K562 (cell line): ENCODE measurements at regions not wholly inside any gene's neighbourhood (a gene's known extent, or its start where the extent isn't known, plus 50 kb on each side); places are given as distances from the start of the nearest gene placed in this dataset.

Source experiments
- FOXP4 ChIP-seq: sonication (generic); formaldehyde crosslinking; IDR thresholded peaks from 2 replicates; pipeline ENCODE4 v1.8.0; 2022; ENCODE audit warnings: mild to moderate bottlenecking, missing genetic modification reagents, borderline replicate concordance
- KLF13 ChIP-seq: fragments of 450-650 bp; IDR thresholded peaks from 2 replicates; pipeline ENCODE4 v1.6.1; 2016; ENCODE audit warnings: missing genetic modification characterization, low read depth, mild to moderate bottlenecking, missing compliant biosample characterization, moderate library complexity, borderline replicate concordance
- SIX5 ChIP-seq, 2 experiments: IDR thresholded peaks; 2 replicates each; pipeline ENCODE4 v1.6.1; 2011; ENCODE audit warnings: low read length in 2 of 2, borderline replicate concordance in 1 of 2, low read depth in 1 of 2, mild to moderate bottlenecking in 1 of 2, moderate library complexity in 1 of 2; ENCODE audit not compliant: insufficient read depth in 1 of 2

DNA sequence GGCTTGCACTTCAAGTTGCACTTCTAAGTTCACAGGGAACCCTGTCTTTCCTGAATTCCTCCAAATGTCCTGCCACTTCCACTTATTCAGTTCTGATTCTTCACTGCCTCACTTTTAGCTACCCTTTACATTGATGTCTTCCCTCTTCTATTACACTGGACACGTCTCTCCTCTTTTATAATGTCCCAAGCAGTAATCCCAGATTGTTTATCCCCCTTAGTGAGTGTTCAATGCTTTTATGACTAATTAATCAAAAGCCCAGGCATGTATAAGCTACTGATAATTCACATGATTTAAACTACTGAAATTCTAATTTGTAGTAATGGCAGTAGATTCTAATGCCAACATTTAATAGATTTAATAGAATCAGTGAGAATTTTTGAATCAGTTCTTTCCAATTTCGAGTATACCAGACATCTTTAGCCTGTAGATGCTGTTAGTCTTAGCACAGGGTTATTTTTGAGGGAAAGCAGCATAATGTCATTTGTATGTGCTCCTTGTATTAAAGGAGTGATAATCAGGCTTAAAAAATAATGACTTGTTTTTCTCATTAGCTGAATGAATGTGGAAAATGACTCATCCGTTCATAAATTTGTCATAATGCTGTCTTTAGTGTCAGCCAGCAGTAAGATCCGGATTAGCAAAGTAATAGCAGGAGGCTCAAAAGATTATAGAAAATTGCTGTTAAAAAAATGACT is 703.1 kb downstream of the CENPC start:
- TF ChIP-seq SIX5 (IDR thresholded peaks at IDR 0.05; ENCODE audit: borderline replicate concordance in 1 of 2, insufficient read depth in 1 of 2, low read depth in 1 of 2, low read length in 2 of 2) (no peak), KLF13 (tag) (no peak), FOXP4 (CRISPR knock-in tag) (no peak)
